GM13977 (cell line): ENCODE measurements at regions not wholly inside any gene's neighbourhood (a gene's known extent, or its start where the extent isn't known, plus 50 kb on each side); places are given as distances from the start of the nearest gene placed in this dataset.

Experiments
- DNase-seq: peaks from one replicate; pipeline ENCODE4 v3.0.0; 2012; ENCODE audit warnings: low spot score
- in situ Hi-C: fragments of 300-500 bp; cut with MboI; formaldehyde crosslinking; loops from one replicate; pipeline ENCODE4 v1.12.0; 2022; ENCODE audit warnings: low sequenced_read_pairs, low pct_unique_long_range_greater_than_20kb, mixed read lengths, inconsistent platforms; ENCODE audit not compliant: unreplicated experiment
- TF ChIP-seq, protein P1 (sequence below): IDR thresholded peaks from 2 replicates; pipeline ENCODE4 v1.5.1; 2012; ENCODE audit warnings: mild to moderate bottlenecking, control low read depth; ENCODE audit not compliant: insufficient read depth; ENCODE audit errors: extremely low read depth, missing control alignments

DNA sequence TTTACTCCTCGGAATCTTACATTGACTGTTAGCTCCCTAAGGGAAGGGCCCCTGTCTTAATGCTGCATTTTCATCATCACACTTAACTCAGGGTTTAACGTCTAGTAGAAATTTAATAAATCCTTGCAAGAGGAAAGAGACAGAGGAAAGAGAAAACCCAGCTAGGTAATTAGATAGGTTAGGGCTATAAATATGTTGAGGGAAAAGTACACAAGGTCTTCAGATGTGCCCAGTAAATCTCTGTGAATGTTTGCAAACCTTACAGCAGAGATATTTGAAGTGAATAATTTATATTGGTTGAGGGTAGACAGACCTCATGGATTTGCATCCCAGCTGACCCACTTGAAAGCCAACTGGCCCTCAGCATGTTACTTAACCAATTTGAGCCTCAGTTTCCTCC is 315.5 kb upstream of the NPVF start:
- TF ChIP-seq, protein P1, sequence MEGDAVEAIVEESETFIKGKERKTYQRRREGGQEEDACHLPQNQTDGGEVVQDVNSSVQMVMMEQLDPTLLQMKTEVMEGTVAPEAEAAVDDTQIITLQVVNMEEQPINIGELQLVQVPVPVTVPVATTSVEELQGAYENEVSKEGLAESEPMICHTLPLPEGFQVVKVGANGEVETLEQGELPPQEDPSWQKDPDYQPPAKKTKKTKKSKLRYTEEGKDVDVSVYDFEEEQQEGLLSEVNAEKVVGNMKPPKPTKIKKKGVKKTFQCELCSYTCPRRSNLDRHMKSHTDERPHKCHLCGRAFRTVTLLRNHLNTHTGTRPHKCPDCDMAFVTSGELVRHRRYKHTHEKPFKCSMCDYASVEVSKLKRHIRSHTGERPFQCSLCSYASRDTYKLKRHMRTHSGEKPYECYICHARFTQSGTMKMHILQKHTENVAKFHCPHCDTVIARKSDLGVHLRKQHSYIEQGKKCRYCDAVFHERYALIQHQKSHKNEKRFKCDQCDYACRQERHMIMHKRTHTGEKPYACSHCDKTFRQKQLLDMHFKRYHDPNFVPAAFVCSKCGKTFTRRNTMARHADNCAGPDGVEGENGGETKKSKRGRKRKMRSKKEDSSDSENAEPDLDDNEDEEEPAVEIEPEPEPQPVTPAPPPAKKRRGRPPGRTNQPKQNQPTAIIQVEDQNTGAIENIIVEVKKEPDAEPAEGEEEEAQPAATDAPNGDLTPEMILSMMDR = no peak
- in situ Hi-C loops = no loop called here
- no peak for DNase-seq

DNA sequence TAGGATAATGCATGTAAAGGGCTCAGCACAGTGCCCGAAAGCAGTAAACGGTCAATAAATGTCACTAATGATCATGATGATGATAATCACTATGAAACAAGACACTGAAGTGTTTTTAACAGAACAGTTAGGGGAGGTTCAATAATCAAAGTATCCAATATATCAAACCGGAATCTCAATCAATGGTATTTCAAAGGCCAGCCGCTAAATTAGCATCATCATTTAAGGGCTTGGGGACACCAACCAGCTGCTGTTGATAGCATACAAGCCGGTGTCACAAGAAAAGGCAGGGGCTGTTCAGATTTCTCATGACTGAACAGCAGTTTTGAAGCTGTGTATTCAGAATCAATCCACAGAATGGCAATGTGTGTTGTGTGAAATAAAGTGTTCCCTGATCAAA is 316.0 kb upstream of the NPVF start:
- TF ChIP-seq, protein P1 = no peak
- DNase-seq = no peak
- in situ Hi-C loops = no loop called here

DNA sequence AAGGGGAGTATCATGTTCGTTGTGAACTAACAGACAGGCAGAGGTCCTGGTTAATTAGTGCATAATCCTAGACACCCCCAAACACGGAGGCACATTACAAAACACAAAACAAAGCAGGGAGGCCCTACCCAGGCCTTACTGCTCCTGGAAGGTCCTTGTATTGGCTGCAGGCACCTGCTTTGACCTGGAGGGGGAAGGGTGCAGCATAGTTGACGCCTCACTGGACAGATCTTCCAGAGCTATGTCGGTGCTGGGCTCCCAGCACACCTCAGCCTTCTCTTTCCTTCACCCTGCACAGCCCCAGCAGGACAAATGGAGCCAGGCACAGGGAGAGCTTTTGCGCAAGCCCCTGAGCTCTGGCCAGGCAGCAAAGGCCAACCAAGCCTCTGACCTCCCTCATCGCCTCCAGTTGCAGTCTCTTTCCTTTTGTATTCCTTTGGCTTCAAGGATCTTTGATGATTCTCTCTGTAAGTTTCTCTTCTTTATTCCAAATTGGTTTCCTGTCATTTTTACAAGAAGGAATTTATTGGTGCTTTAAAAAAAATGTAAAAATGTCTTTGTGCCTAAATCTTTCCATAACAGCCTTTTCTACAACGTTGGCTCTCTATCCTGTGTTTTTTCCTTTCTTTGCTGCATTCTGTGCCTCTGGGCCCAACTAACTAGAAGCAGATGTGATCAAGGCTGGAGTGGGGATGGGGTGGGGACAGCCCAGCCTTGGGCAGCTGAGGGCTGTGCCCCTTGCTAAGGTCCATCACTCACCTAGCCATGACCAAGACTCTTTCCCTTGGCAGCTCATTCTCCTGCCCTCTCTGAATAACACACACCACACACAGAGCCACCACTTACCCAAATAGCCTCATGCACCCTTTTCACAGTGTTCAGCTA is 317.1 kb upstream of the NPVF start:
- DNase-seq = no peak
- TF ChIP-seq, protein P1 = no peak
- in situ Hi-C loops = no loop called here

DNA sequence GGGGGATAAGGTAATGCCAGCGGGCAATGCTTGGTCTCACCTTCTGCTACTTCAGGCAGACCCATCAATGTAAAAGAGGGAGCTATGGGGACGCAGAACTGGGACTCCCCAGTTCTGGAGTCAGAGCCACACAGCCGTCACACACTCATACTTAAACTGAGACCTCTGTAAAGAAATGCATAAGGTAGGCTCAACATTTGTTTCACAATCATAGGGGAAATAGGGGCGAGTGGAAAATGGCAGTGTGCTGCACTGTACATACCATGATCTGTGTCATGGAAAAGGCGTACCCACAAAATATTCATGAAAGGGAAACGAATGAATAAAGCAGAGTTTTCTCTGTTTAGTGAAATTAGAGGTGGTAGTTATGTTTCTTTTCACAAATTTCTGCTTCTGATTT is 318.0 kb upstream of the NPVF start:
- DNase-seq = no peak
- in situ Hi-C loops = no loop called here
- TF ChIP-seq, protein P1 = no peak

DNA sequence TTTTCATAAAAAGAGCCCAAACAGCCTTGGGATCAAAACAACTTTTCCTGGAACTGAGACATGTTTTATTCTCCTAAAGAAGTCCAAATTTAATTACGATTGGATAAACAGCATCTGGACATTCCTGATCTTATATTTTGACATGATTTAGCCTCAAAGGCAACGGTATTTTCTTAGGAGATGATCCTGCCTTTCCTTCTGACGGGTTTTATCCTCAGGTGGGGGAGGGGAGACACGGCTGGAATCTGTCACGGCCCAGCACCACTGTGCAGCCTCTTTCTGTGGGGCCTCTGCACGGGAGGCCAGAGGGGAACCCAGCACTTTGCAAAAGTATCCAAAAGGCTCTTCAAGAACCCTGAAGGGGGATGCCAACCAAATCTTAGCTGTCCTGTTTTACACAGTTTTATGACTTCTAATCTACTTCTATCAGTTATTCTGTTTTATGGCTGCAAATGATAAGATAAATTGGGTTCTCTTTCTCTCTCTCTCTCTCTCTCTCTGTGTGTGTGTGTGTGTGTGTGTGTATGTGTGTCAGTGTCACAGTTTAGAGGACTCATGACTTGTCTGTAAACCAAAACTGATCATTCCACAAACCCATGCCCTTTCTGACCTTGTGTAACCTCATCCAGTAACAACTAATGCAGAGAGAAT is 321.1 kb upstream of the NPVF start:
- DNase-seq = no peak
- TF ChIP-seq, protein P1 = no peak
- in situ Hi-C loops = no loop called here

DNA sequence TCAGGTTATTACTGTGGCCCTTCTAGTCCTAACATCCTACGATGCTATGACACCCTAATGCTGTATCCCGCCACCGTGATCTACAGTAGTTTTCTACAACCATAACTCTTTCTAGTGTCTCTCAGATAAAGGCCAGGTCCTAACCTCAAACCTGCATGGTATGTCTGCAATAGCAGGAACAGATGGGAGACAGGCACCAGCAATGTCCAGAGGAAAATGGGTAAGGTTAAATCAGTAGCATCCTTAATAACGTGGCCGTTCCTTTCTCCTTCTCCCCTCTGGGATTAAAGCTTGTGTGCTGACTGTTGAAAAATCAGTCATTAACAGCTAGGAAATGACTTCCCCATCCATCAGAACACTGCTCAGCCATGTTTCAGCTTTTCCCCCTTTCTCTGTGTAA is 321.9 kb upstream of the NPVF start:
- in situ Hi-C loops = no loop called here
- TF ChIP-seq, protein P1 = no peak
- DNase-seq = no peak
